Spleen (tissue), 11 donors: ENCODE measurements at regions not wholly inside any gene's neighbourhood (a gene's known extent, or its start where the extent isn't known, plus 50 kb on each side); places are given as distances from the start of the nearest gene placed in this dataset.

Experiments
- DNase-seq: peaks from one replicate; pipeline ENCODE4 v3.0.0-alpha.2; 2020
- H3K27ac ChIP-seq, 8 donors: fragments of 200-600 bp; sonication (generic) in 7 of 8; 1 replicate in 4 of 8; 2 replicates in 4 of 8; pipeline versions ENCODE4 v1.5.0 to v1.8.0; 2016 to 2021; ENCODE audit warnings: inconsistent platforms in 4 of 8, mild to moderate bottlenecking in 4 of 8, moderate library complexity in 1 of 8
- H3K27me3 ChIP-seq, 7 donors: fragments of 200-600 bp; sonication (generic) in 6 of 7; replicated peaks in 1 of 7; 1 replicate in 4 of 7; 2 replicates in 3 of 7; pipeline versions ENCODE4 v1.5.0 to v1.8.0; 2016 to 2021; ENCODE audit warnings: inconsistent platforms in 3 of 7, mild to moderate bottlenecking in 1 of 7
- H3K36me3 ChIP-seq, 6 donors: fragments of 200-600 bp; sonication (generic) in 5 of 6; 1 replicate in 4 of 6; 2 replicates in 2 of 6; pipeline versions ENCODE4 v1.5.0 to v1.8.0; 2016 to 2021; ENCODE audit warnings: inconsistent platforms in 2 of 6
- H3K4me1 ChIP-seq, 6 donors: fragments of 200-600 bp; sonication (generic) in 5 of 6; 1 replicate in 3 of 6; 2 replicates in 3 of 6; pipeline versions ENCODE4 v1.5.0 to v1.8.0; 2016 to 2021; ENCODE audit warnings: inconsistent platforms in 3 of 6
- H3K4me3 ChIP-seq, 8 donors: fragments of 200-600 bp; sonication (generic) in 7 of 8; 1 replicate in 4 of 8; 2 replicates in 4 of 8; pipeline versions ENCODE4 v1.5.0 to v1.8.0; 2016 to 2021; ENCODE audit warnings: inconsistent platforms in 4 of 8, mild to moderate bottlenecking in 4 of 8, moderate library complexity in 2 of 8
- H3K9me3 ChIP-seq, 8 donors: fragments of 200-600 bp; sonication (generic) in 7 of 8; 1 replicate in 4 of 8; 2 replicates in 4 of 8; pipeline versions ENCODE4 v1.5.0 to v1.8.0; 2016 to 2021; ENCODE audit warnings: inconsistent platforms in 4 of 8
- POLR2A ChIP-seq, 3 donors: fragments of 450-650 bp; IDR thresholded peaks; one replicate each; pipeline ENCODE4 v1.5.1; 2017; ENCODE audit warnings: antibody characterized with exemption in 3 of 3, mild to moderate bottlenecking in 1 of 3
- POLR2AphosphoS5 ChIP-seq, 3 donors: sonication (generic); formaldehyde crosslinking; IDR thresholded peaks; one replicate each; pipeline ENCODE4 v1.5.1; 2017; ENCODE audit warnings: antibody characterized with exemption in 3 of 3
- WGBS, 5 donors: extraction: QIAGEN DNeasy Blood & Tissue Kit in 3 of 5; methylation state at CpG; one replicate each; pipeline versions ENCODE4 v1.1.5 to v1.1.7; 2013 to 2018; 5-methylcytosine and 5-hydroxymethylcytosine counted together
- intact Hi-C: fragments of 100-400 bp; cut with DNase I; formaldehyde crosslinking; loops from one replicate; pipeline ENCODE4 v1.15.0; 2023; ENCODE audit warnings: low total_unique reads
- TF ChIP-seq, protein P1 (sequence below), 11 experiments: fragments of 200-600 bp in 7 of 11; fragments of 450-650 bp in 4 of 11; sonication (generic) in 4 of 11; IDR thresholded peaks in 8 of 11; conservative IDR thresholded peaks in 3 of 11; 1 replicate in 7 of 11; 2 replicates in 4 of 11; pipeline versions ENCODE4 v1.4.0 to v1.8.0; 2016 to 2021; ENCODE audit warnings: antibody characterized with exemption in 11 of 11, inconsistent platforms in 4 of 11, mild to moderate bottlenecking in 1 of 11
- donor health status: healthy with polysubstance abuse.
- donor health status: DM: no; HTN: no; CAD: no; lungs with moderate emphysema.
- donor health status: DM: no; HTN: no; CAD: no.
- donor health status: Bipolar disorder and iron deficiency.
- donor health status: healthy.
- donor health status: DM: no; HTN: no; CAD: no.
- donor health status: DM: yes; HTN: yes; CAD: no.

DNA sequence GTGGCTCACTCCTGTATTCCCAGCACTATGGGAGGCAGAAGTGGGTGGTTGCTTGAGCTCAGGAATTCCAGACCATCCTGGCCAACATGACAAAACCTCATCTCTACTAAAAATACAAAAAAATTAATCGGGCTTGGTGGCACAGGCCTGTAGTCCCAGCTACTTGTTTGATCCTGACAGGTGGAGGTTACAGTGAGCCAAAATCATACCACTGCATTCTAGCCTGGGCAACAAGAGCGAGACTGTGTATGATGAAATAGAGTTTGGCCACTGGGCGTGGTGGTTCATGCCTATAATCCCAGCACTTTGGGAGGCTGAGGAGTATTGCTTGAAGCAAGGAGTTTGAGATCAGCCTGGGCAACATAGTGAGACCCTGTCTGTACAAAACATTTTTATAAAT, 173.3 kb downstream of the TANC2 start:
- Histone ChIP-seq H3K27me3 (no peaks in the 10 kb centered on the region), H3K36me3 (no peaks in the 10 kb centered on the region), H3K27ac (no peak overlapping the region), H3K4me3 (no peak overlapping the region), H3K9me3 (no peaks in the 10 kb centered on the region), H3K4me1 (peaks cover 0 to 12% (median 0%) of the 10 kb centered on the region in 6 donors)
- DNase-seq: no peak
- TF ChIP-seq POLR2AphosphoS5 (IDR thresholded peaks at IDR 0.05) (no peak), POLR2A (IDR thresholded peaks at IDR 0.05) (no peak)
- TF ChIP-seq, protein P1, sequence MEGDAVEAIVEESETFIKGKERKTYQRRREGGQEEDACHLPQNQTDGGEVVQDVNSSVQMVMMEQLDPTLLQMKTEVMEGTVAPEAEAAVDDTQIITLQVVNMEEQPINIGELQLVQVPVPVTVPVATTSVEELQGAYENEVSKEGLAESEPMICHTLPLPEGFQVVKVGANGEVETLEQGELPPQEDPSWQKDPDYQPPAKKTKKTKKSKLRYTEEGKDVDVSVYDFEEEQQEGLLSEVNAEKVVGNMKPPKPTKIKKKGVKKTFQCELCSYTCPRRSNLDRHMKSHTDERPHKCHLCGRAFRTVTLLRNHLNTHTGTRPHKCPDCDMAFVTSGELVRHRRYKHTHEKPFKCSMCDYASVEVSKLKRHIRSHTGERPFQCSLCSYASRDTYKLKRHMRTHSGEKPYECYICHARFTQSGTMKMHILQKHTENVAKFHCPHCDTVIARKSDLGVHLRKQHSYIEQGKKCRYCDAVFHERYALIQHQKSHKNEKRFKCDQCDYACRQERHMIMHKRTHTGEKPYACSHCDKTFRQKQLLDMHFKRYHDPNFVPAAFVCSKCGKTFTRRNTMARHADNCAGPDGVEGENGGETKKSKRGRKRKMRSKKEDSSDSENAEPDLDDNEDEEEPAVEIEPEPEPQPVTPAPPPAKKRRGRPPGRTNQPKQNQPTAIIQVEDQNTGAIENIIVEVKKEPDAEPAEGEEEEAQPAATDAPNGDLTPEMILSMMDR (IDR thresholded peaks at IDR 0.05 in 8 of 11, conservative IDR thresholded peaks at IDR 0.05 in 3 of 11): no peak
- 88 to 99% (median 92%) methylated on average over 3 of the region's 3 CpGs for whole genome bisulfite sequencing, 5 donors
- intact Hi-C loops: no loop called here

DNA sequence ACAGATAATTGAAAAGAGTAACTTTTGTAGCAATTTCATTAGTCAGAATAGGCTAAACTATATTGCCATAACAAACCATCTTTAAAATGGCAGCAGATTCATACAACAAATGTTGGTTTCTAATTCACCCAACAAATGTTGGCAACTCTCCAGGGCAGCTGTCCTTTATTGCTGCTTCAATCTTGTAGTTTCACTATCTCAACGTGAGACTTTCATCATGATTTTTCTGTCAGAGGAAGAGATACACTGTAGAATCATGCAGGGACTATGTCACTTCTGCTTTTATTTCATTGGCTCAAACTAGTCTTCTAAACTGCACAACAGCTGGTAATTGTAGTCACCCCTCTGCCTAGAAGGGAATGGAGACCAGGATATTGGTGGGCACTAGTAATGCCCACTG, 174.2 kb downstream of the TANC2 start:
- 3 to 10% (median 6%) methylated on average over 1 of the region's 1 CpG for WGBS, 5 donors
- intact Hi-C loops: no loop called here
- TF ChIP-seq POLR2A (IDR thresholded peaks at IDR 0.05) (no peak), POLR2AphosphoS5 (IDR thresholded peaks at IDR 0.05) (no peak)
- TF ChIP-seq, protein P1 (IDR thresholded peaks at IDR 0.05 in 8 of 11, conservative IDR thresholded peaks at IDR 0.05 in 3 of 11): no peak
- H3K9me3 ChIP-seq: no peaks in the 10 kb centered on the region
- no peaks in the 10 kb centered on the region for H3K27me3 ChIP-seq
- H3K4me1 ChIP-seq: peaks cover 0 to 12% (median 0%) of the 10 kb centered on the region in 6 donors
- H3K27ac ChIP-seq: peak overlapping the region in 1 of 8 donors; percentile 3
- no peak for DNase-seq
- no peak overlapping the region for H3K4me3 ChIP-seq
- no peaks in the 10 kb centered on the region for H3K36me3 ChIP-seq

DNA sequence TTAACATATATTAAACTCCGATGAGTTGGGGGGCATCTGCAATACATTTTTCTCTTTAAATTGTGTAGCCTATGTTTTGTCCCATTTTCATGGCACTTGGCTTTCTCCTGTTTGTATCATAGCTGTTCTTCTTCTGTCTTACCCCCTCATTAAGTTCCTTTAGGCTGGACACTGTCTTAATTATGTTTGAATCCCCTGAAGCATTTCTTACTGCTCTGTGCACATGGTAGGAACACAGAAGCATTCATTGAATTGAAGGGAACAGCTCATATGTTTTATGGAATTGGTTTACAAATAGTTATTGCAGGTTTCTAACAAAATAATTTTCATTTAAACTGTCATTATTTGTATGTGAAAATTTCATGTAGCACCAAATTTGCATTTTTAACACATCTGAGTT, 176.8 kb downstream of the TANC2 start:
- DNase-seq: no peak
- peaks cover 0 to 12% (median 0%) of the 10 kb centered on the region in 6 donors for H3K4me1 ChIP-seq
- no peak overlapping the region for H3K4me3 ChIP-seq
- no peaks in the 10 kb centered on the region for H3K27me3 ChIP-seq
- TF ChIP-seq, protein P1 (IDR thresholded peaks at IDR 0.05 in 8 of 11, conservative IDR thresholded peaks at IDR 0.05 in 3 of 11): no peak
- TF ChIP-seq POLR2A (IDR thresholded peaks at IDR 0.05): no peak
- no peak for TF ChIP-seq POLR2AphosphoS5 (IDR thresholded peaks at IDR 0.05)
- H3K36me3 ChIP-seq: no peaks in the 10 kb centered on the region
- H3K27ac ChIP-seq: no peak overlapping the region
- WGBS, 5 donors: 89 to 100% (median 95%) methylated on average over 1 of the region's 1 CpG
- intact Hi-C loops: no loop called here
- no peaks in the 10 kb centered on the region for H3K9me3 ChIP-seq

DNA sequence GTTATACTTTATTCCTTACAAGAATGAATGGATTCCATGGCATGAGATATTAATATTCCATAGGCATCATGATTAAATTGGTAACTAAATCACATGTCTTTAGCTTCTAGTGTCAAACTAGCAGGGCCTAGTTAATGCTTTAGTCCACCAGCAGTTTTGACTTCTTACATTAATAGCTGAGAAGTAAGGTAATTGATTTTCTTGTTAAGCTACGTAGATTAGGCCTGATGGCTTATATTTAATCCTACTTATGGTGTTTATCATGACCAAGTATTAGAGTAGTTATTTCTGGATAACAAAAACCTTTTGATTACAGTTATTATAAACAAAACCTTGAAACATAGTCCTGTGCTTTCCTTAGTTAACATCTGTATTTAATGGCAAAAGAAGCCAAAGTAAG, 184.5 kb downstream of the TANC2 start:
- intact Hi-C loops: no loop called here
- TF ChIP-seq POLR2AphosphoS5 (IDR thresholded peaks at IDR 0.05) (no peak), POLR2A (IDR thresholded peaks at IDR 0.05) (no peak)
- TF ChIP-seq, protein P1 (IDR thresholded peaks at IDR 0.05 in 8 of 11, conservative IDR thresholded peaks at IDR 0.05 in 3 of 11): no peak
- 94 to 100% (median 96%) methylated on average over 1 of the region's 1 CpG for WGBS, 5 donors
- Histone ChIP-seq H3K36me3 (no peaks in the 10 kb centered on the region), H3K4me3 (no peak overlapping the region), H3K9me3 (no peaks in the 10 kb centered on the region), H3K27ac (no peak overlapping the region), H3K27me3 (no peaks in the 10 kb centered on the region), H3K4me1 (no peaks in the 10 kb centered on the region)
- no peak for DNase-seq
